ENCODE measurements at regions not wholly inside any gene's neighbourhood (a gene's known extent, or its start where the extent isn't known, plus 50 kb on each side); places are given as distances from the start of the nearest gene placed in this dataset.

DNA sequence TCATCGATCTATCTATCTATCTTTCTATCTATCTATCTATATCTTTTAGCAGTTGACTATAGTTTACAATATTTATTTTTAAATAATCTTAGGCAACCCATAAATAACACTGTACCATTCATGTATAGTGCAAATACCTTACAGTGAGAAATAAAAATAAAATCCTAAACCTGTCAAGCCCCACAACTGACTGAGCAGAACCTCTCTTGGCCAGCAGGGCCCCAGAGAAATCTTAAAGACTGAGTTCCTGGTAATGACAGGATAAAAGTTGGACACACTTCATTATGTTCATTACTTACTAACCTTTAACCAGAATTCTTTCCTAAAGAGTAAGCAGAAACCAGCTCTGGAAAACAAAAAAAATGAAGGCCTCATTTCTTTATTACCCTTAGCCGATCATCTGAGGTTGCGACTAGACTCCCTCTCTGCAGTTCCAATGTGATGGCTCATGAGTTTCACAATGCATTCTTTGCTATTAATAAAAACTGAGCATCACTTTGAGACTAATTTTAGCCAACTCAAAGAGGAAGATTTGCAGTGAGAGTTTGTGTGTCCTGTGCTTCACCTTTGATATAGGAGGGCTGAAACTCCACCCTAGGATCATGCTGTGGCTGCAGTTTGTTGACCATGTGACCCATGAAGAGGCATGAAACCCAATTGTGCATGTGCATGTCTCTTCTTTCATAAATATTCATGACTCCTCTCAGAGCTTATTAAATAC is 1072.0 kb downstream of the NSUN3 start:
- DNase-seq (ENCODE audit: low read depth, low spot score) = no peak
- Mint-ChIP-seq H3K27ac (ENCODE audit: unreplicated experiment) (no peak overlapping the region), H3K4me1 (peaks cover 5% of the 10 kb centered on the region), H3K4me3 (no peak overlapping the region), H3K36me3 (ENCODE audit: low read depth) (peaks cover 4% of the 10 kb centered on the region), H3K9me3 (peaks cover 5% of the 10 kb centered on the region), H3K27me3 (ENCODE audit: low read depth) (no peaks in the 10 kb centered on the region)
- TF ChIP-seq, protein P1, sequence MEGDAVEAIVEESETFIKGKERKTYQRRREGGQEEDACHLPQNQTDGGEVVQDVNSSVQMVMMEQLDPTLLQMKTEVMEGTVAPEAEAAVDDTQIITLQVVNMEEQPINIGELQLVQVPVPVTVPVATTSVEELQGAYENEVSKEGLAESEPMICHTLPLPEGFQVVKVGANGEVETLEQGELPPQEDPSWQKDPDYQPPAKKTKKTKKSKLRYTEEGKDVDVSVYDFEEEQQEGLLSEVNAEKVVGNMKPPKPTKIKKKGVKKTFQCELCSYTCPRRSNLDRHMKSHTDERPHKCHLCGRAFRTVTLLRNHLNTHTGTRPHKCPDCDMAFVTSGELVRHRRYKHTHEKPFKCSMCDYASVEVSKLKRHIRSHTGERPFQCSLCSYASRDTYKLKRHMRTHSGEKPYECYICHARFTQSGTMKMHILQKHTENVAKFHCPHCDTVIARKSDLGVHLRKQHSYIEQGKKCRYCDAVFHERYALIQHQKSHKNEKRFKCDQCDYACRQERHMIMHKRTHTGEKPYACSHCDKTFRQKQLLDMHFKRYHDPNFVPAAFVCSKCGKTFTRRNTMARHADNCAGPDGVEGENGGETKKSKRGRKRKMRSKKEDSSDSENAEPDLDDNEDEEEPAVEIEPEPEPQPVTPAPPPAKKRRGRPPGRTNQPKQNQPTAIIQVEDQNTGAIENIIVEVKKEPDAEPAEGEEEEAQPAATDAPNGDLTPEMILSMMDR (conservative IDR thresholded peaks at IDR 0.05) = no peak

DNA sequence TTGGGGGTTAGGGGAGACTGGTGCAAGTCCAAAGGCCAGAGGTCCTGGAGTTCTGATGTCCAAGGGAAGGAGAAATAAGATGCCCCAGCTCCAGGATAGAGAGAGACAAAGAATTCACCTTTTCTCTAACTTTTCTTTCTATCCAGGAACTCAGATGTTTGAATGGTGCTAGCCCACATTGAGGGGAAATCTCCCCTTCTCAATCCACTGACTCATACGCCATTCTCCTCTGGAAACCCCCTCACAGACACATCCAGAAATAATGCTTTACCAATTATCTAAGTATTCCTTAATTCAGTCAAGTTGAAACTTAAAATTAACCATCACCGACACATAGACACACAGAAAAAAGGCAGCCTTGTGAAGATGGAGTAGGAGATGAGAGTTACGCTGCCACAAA is 1085.2 kb downstream of the NSUN3 start:
- Mint-ChIP-seq H3K4me3 (no peak overlapping the region), H3K27ac (ENCODE audit: unreplicated experiment) (no peak overlapping the region)

DNA sequence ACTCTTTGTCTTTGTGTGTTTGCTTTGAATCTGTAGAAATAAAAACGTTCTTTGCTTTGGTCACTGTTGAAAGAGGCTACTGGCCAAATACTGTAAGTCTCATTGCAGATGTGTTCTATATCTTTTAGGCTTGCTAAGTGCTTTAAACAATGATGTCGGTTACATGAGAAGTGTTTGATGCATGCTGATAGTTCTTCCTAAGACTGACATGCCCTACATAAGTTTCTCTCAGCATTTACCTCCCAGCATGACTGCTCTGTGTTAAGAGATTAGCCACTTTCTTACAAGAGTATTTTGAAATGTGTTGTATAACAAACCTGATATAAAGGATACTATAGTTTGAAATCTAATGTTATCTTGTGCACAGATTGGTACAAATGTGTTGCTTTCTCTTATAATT is 1088.7 kb downstream of the NSUN3 start:
- Mint-ChIP-seq H3K27ac (ENCODE audit: unreplicated experiment) (no peak overlapping the region), H3K27me3 (ENCODE audit: low read depth) (no peaks in the 10 kb centered on the region), H3K36me3 (ENCODE audit: low read depth) (no peaks in the 10 kb centered on the region), H3K9me3 (peaks cover under 1% of the 10 kb centered on the region), H3K4me1 (peaks cover 5% of the 10 kb centered on the region), H3K4me3 (no peak overlapping the region)
- no peak for DNase-seq (ENCODE audit: low read depth, low spot score)
- TF ChIP-seq, protein P1 (conservative IDR thresholded peaks at IDR 0.05) = no peak

More for the DNA sequence above, 1085.2 kb downstream of the NSUN3 start:
- Mint-ChIP-seq H3K9me3 (no peaks in the 10 kb centered on the region), H3K36me3 (ENCODE audit: low read depth) (no peaks in the 10 kb centered on the region), H3K4me1 (peaks cover 13% of the 10 kb centered on the region), H3K27me3 (ENCODE audit: low read depth) (no peaks in the 10 kb centered on the region)
- TF ChIP-seq, protein P1 (conservative IDR thresholded peaks at IDR 0.05) = no peak
- no peak for DNase-seq (ENCODE audit: low read depth, low spot score)

DNA sequence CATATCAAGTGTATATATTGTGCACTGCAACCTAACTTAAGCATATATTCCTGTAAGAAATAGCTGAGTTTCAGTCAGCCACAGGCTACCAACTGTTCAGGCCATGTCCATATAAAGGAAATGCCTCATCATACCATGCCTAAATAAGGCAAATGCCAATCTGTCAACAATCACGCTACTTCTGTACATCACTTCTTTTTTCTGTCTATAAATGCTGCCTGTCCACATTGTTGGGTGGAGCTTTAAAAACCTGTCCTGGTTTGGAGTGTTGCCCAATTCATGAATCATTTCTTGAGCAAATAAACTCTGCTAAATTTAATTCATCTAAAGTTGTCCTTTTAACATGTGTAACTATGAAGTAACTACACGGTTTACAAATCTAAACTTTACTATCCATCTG is 1091.9 kb downstream of the NSUN3 start:
- TF ChIP-seq, protein P1 (conservative IDR thresholded peaks at IDR 0.05) = no peak
- Mint-ChIP-seq H3K27me3 (ENCODE audit: low read depth) (no peaks in the 10 kb centered on the region), H3K9me3 (peaks cover 12% of the 10 kb centered on the region), H3K27ac (ENCODE audit: unreplicated experiment) (no peak overlapping the region), H3K4me1 (peaks cover 5% of the 10 kb centered on the region), H3K36me3 (ENCODE audit: low read depth) (no peaks in the 10 kb centered on the region), H3K4me3 (no peak overlapping the region)
- no peak for DNase-seq (ENCODE audit: low read depth, low spot score)

DNA sequence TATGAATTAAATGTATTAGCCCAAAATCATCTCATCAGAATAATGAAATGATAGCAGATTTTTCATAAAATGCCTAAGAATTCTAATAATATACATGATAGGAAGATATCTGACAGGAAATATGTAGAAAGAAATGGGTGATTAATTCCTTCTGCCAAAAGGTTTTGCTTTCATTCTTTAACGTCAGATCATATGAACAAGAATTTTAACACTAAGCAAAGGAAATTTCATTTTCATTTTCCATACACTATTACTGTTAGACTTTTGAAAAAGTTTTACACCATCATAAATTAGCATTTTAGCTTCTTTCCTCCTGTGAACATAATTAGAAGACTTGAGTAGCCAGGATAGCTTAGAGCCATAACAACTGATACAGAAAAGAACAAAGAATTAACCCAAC is 1099.9 kb downstream of the NSUN3 start:
- Mint-ChIP-seq H3K9me3 (peaks cover 8% of the 10 kb centered on the region), H3K36me3 (ENCODE audit: low read depth) (no peaks in the 10 kb centered on the region), H3K4me3 (no peak overlapping the region), H3K27me3 (ENCODE audit: low read depth) (no peaks in the 10 kb centered on the region), H3K4me1 (no peaks in the 10 kb centered on the region), H3K27ac (ENCODE audit: unreplicated experiment) (no peak overlapping the region)
- no peak for DNase-seq (ENCODE audit: low read depth, low spot score)
- TF ChIP-seq, protein P1 (conservative IDR thresholded peaks at IDR 0.05) = no peak

Data from neural crest cell (in vitro differentiated cells).